NCI-H82 treated with DMSO at 0.1 percent for 48 hours (cell line): ENCODE measurements at regions not wholly inside any gene's neighbourhood (a gene's known extent, or its start where the extent isn't known, plus 50 kb on each side); places are given as distances from the start of the nearest gene placed in this dataset.
A peak's percentile ranks its signal among the peaks of the same experiment; 100 is the strongest.

ENCODE experiments used
- DNase-seq: peaks from one replicate; lab custom pipeline; 2025; ENCODE audit not compliant: unreplicated experiment; lab: John Stamatoyannopoulos, UW

DNA sequence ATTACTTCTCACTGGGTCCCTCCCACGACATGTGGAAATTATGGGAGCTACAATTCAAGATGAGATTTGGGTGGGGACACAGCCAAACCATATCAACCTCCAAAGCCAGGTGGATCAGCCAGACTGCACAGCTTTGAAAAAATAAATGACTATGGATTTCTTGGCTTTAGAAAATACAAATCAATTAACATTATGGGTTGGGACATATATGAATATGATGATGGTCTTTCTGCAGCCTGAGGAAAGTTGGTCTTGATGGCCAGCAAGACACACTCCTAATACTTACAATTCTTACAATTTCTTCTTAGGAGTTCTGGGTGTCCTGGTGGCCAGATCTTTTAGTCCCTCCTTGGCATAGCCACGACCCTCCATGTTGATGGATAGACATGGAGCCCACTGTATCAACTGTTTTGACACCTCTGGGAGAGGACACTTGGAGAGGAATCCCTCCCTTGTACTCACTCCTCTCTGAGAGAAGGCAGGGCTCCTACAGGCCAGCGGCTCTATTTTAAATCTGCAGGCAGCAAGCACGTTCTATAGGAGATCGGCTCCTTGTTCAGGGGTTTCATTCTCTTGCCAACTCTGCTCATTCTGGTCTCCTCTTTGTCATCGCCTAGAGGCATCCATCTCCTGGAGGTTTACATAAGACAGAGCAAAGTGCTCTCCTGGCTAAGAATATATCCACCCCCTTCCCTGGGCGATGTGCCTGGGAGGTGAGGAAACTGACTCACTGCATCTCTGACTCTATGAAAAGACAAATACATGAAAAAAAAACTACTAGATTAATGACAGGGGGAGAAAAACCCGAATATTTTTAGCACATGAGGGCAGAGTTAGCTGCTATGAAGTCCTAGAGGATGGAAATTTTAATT, 145.9 kb downstream of the CARTPT start:
- DNase-seq = no peak

DNA sequence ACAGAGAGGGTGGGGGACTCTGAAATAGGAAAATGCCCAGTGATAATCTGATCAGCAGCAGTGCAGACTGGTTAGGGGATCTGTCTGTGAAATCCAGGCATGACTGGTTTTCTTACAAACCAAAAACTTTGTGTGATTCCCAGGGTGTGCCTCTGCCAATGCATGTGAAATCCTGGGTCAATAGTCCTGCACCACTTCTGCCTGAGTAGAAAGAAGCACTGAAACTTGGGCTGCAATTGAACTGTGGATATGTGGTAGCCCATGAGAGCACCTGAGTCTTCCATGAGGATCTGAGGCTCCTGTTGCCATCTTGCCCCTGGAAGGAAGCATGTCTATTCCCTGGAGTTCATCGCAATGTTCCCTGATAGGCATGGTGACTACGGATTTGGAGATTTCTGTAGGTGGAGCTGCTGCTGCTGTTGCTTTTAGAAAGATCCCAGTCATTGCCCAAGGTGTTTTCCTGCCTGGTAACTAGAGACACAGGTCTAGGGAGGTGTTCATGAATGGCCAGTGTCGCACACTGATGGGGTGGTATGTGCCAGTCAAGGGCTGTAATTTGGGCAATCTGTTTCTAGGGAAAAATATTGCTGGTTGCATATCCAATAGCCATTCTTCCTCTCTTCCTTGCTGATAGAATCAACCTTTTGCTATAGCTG, 146.7 kb downstream of the CARTPT start:
- DNase-seq = no peak

DNA sequence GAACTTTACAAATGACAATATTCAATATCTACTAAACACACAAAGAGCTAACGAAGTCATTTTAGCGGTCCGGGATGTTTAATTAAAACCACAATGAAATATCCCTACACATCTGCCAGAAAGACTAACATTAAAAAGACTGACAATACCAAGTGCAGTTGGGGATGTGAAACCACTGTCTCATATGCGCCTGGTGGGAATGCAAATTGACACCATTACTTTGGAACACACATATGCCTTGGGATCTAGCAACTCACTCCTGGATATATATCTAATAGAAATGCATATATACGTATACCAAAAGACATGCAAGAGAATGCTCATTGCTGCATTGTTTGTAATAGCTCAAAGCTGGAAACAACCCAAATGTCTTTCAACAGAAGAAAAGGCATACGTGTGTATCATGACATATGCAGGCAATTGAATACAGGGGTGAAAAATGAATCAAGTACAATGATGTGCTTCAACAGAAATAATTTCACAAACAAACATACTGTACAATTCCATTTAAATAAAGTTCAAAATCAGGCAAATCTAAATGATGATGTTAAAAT, 153.3 kb downstream of the CARTPT start:
- no peak for DNase-seq

DNA sequence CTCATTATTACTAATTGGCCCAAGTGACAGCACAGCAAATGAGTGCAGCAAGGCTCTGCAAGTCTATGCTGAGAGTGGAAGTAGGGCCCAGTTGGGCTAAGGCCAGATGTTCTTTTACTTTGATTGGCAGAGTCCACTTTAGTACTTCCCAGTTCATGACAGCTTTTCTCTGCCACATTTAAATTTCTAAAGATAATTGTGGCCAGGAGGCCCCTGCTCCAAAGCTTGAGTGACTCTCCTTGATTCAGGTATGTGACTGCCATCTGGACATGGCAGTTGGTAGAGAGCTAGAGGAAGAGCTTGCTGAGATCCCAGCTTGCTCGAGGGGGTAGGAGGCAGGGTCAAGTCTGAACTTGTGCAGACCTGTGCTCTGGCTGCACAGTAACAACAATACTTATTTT, 154.1 kb downstream of the CARTPT start:
- peak; percentile 87 for DNase-seq

DNA sequence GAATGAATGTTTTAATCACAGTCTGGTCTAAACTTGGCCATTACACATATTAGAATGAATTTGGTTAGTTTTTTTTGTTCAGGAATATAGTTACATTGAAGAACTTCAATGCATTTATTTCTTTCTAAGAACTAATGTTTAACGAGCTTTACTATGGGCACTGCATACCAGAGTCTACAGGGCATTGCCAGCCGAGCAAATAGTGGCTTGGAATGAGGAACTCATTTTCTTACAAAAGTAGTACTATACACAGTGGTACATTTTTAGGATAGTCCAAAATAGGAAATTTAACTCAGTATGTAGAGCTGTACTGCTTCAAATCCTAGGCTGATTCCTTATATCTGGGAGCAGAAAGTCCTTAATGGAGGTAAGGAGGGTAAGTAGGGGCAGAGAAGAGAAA, 155.4 kb downstream of the CARTPT start:
- DNase-seq = no peak

DNA sequence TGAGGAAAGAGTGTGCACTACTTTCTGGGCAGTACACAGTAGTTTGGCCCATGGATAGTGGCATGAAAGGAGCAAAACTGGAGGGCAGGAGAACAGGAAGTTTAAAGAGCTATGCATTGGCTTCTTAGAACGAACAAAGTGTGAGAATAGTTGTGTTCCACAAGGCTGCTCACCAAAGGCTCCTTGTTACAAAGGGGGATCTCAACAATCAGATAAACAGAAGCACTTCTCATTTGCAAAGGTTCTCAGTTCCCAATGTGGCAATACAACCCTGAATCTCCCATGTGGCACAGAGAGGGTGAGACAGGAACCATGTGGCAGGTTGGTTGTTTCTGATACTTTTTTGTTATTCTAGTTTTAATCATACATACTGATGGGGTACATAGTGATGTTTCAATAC, 158.4 kb downstream of the CARTPT start:
- DNase-seq = no peak

DNA sequence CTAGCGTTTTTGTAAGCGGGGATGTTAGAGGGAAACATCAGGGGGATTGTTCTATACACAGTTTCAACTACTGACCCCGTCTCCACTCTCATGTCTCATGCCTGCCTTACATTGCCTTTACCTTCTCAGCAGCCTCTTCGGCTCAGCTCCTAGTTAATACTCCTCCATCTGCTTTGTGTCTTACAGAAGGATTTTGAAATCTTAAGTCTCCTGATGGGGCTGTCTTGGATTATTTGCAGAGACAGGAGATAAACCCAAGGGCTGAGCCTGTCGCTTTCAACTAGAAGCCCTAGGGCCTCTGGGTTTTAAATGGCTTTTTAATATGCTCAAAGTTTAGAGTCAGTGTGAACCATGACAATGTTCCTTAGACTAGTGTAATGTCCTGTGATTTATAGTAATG, 161.5 kb downstream of the CARTPT start:
- peak; percentile 96 for DNase-seq

DNA sequence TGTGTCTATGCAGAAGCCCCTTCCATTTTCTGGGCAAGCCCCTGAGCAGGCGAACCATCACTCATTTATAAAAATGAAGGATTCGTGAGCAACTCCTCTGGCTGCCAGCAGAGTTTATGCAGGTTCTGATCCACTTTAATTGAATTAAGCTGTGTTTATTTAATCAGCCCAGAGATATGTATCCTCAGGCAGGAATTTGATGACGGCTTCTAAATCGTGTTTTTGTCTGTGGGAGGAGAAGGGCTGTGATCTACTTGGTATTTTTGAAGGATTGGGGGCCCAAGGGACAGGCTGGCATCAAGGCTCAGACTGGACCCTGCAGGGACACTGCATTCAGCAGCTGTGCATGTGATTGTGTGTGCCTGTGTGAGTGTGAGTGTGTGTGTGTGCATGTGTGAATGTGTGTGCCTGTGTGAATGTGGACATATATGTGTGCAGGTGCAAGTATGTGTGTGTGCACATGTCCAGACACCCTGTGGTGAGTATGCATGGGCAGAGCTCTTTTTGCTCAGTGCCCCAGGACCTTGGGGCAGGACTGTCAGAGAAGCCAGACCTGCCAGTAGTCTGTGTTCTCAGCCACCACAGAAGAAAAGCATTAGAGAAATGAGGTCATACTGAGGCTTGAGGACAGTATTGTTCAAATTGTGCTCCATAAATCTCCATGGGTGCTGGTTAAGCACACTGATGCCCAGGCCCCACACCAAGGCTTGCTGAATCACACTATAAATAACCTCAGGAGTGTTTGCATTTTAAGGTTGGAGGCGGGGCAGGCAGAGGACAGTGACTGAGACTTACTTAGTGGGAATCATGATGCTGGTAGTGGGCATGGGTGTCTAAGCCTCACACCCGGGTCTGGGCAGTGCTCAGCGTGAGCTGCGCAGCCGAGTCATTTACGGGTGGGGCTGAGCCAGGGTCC, 164.0 kb downstream of the CARTPT start:
- DNase-seq = no peak

DNA sequence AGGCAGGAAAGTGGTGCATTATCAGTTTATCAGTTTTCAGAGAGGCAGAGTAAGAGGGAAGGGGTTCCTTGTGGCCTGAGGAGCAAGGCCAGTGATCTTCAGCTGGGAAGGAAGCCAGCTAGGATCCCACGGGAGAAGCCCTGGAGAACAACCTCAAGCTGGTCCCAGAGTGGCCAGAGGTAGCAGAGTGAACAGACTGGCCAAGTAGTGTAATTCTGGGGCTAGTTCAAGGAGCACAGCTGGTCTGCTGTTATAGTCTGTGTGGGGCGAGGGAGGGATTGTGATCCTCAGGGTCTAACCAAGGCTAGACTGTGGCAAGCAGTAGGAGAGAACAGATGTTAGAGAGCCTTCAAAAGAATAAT, 164.6 kb downstream of the CARTPT start:
- DNase-seq = peak; percentile 67

DNA sequence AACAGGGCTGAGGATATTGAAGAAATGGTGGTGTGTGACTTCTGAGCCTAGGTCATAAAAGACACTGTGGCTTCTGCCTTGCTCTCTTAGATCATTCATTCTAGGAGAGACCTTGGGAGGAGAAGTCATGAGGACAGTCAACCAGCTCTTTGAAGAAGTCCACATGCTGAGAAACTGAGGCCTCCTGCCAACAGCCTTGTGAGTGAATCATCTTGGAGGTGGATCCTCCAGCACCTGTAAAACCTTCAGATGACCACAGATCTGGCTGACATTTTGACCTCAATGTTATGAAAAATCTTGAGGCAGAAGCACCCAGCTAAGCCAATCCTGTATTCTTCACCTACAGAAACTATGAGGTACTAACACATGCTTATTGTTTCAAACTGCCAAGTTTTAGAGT, 165.9 kb downstream of the CARTPT start:
- no peak for DNase-seq

DNA sequence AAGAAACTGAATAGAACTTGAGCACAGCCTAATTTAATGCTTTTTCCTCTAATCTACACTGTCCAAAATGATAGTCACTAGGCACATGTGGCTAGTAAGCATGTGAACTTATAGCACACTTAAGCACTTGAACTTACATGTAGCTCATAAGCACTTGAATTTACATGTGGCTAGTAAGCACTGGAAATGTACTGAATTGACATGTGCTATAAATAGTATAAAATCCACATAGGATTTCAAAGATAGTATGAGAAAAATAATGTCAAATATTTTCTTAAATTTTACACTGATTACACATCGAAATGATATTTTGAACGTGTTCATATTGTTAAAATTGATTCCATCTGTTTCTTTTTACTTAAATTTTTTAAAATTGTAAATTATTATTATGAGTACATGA, 167.3 kb downstream of the CARTPT start:
- DNase-seq = no peak

DNA sequence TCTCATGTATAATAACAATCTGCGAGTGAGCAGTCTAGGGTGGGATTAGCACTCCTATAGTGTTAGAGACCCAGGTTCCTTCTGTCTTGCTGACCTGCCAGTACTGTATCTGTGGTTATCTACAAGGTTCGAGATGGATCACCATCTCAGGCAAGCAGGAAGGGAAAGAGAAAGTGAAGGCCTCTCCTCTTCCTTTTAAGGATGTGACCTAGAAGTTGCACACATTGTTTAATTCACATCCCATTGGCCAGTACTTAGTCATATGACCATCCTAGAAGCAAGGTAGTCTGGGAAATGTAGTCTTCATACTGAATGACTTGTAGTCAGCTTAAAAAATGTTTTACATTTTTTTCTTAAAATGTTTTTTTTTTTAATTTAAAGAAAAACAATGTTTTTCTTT, 168.6 kb downstream of the CARTPT start:
- DNase-seq = peak; percentile 43

DNA sequence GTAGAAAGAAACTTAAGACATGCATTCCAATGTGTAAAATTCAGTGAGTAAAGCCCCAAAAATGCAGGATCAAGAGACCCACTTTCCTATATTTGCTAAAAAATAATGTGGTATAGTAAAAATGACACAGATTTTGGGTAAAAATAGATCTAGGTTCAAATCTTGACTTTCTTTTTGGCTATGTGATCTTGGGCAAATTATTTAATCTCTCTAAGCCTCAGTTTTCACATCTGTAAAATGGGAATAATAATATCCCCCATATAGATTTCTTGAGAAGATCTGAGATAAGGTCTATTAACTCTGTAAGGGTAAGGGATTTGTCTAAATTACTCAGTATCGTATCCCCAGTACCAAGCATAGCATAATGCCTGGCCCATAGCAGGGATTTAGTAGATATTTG, 172.3 kb downstream of the CARTPT start:
- no peak for DNase-seq

DNA sequence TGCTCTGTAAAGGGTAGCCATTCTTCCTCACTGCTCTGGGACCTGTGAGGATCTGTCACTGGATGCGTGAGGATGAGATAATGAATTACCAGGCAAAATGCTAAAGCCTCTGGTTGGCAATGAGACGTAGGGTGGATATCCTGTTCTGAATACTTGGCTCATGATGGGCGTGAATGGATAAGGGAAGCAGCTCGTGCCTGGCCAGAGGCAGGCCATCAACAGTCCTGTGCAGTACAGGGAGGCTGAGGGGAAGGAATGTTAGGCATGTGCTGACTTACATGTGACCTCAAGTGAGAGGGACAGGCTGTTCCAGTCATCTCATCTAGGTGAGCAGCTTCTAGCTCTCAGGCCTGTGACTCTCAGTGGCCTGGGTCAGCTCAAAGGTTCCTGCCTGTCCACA, 172.8 kb downstream of the CARTPT start:
- no peak for DNase-seq

DNA sequence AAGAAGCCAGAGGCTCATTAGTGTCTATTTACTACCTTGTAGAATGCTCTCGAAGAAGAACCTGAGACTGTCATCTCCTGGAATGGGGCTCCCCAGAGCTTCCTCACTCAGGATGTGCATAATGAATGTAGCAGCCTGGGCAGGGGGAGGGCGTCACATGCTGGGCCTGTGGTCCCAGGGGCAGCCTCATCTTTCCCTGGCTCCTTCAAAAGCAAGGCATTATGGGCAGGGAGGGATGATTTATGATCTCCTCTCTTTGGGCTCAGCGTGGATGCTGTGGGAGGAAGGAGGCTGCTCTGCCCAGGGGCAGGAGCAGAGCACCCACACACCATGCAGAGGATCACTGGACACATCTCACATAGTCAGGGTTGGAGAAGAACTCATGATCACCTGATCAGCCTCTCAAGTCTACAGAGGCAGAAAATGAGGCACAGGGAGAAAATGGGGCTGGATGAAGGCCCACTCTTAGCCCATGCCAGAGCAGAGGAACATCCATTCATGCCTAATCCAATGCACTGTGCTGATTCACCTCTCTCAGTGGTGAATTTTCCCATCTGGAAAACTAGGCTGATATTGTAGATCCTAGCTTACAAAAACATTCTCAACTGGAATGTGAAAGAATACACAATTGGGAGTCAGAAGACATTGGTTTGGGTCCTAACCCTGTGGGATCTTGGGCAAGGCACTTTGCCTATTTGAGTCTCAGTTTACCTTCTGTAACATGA, 173.7 kb downstream of the CARTPT start:
- no peak for DNase-seq

DNA sequence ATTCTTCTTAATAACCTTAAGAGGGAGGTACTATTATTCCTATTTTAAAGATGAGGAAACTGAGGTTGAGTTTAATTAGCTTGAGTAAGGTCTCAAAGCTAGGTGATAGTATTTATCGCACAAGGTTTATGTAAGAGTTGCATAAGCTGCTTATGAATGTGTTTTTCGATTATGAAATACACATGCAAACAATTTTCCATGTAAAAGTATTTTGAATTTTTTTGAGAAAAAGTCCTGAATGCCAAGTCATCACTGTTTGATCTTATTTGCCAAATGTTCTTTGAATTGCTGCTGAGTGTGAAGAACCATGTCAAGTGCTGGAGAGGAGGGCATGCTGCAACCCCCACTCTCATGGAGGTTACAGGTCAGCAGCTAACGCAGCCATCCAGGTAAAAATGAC, 174.4 kb downstream of the CARTPT start:
- no peak for DNase-seq

DNA sequence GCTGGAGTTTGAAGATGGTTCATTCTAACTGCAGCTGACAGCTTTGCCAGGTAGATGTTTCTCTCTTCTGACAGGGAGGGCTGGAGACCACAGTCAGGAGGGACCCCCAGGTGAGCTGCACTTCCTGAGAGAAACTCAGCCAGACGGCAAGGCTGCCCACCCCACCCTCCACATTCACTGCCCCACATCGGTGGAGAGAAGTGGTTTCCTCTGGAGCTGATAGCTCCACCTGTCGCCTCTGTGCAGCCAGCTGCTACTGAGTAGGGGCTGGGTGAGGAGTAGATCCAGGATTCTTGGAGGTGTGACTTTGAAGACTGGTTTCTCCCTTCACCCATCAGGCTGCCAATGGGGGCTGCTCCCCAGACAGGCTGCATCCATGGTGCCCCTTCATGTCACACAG, 175.0 kb downstream of the CARTPT start:
- no peak for DNase-seq

DNA sequence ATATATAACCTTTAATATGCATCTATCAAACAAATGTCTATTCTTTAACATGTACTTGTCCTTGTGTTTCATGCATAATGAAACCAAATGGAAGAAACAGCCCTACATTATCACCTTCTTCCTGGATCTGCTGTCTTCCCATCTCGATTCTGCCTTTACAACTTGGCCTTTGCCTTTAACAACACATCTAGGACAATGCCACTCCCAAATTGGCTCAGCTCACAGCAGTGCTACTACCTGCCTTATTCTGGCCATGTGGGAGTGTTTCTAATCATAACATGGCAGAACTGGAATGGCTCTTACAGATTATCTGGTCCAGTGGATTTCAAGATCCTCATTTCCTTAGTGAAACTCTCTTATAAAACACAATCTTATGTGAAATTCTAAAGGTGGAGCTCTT, 176.5 kb downstream of the CARTPT start:
- no peak for DNase-seq

DNA sequence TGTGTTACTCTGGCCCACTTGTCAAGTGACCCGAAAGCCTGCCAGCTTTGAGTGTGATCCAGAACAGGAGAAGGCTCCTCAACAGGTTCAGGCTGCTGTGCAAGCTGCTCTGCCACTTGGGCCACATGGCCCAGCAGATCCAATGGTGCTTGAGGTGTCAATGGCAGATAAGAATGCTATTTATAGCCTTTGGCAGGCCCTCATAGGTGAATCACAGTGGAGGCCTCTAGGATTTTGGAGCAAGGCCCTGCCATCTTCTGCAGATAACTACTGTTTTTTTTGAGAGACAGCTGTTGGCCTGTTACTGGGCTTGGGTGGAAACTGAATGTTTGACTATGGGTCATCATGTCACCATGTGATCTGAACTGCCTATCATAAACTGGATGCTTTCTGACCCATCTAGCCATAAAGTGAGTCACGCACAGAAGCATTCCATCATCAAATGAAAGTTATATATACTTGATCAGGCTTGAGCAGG, 180.8 kb downstream of the CARTPT start:
- no peak for DNase-seq

DNA sequence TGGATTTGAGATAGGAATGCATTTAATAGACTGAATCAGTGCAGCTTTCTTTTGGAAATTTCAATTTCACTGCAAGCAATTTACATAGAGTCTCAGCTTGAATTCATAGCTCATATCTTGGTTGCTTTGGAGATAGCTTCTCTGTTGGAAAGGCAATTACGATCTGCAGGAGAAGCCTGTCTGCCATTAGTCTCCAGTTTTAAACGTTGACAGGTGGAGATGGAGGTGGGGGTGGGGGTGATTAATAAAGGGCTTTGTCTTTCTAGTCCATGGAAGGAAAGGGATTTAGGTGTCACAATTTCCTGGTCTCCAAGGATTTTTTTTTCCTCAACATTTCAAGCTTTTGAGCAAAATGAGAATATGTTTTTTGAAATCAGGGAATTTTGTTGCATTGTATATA, 184.7 kb downstream of the CARTPT start:
- DNase-seq = peak; percentile 58

DNA sequence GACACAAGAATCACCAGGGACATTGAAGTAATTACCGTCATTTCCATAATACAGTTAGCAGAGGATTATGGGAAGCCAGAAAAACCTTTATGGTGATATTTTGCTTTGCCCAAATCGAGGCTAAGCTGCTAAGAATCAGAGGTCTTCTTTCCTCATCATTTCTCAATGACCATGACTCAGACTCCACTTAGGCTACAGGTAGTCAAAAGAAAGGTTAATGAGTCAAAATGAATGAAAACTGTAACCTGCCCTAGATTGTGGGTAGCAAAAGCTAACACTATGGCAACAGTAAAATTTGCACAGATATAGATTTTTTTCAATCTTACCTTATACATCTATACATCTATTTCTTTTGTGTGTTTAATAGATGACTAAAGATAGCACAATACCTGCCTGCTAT, 185.8 kb downstream of the CARTPT start:
- DNase-seq = no peak
